ENCODE measurements at regions not wholly inside any gene's neighbourhood (a gene's known extent, or its start where the extent isn't known, plus 50 kb on each side); places are given as distances from the start of the nearest gene placed in this dataset.
A peak's percentile ranks its signal among the peaks of the same experiment; 100 is the strongest.

DNA sequence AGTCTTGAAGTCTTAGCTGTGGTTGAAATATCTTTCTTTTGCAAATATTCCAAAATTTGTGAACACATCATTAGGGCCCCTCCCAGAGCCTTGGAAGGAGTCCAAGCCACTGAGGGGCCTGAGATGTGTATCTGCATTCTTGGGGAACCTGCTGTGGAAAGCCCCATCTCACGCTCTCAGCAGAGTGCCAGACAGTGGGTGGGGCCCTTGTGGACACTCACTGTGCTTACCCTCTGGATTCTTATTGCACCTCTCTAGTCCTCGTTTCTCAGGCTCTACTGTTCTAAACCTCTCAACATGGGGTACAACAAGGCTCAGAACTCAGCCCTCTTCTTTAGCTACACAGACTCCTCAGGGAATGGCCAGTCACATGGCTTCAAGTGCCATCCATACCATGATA is 416.2 kb upstream of the CDH4 start:
- no peak for DNase-seq (ENCODE audit: insufficient read length, low spot score)
- TF ChIP-seq, protein P1, sequence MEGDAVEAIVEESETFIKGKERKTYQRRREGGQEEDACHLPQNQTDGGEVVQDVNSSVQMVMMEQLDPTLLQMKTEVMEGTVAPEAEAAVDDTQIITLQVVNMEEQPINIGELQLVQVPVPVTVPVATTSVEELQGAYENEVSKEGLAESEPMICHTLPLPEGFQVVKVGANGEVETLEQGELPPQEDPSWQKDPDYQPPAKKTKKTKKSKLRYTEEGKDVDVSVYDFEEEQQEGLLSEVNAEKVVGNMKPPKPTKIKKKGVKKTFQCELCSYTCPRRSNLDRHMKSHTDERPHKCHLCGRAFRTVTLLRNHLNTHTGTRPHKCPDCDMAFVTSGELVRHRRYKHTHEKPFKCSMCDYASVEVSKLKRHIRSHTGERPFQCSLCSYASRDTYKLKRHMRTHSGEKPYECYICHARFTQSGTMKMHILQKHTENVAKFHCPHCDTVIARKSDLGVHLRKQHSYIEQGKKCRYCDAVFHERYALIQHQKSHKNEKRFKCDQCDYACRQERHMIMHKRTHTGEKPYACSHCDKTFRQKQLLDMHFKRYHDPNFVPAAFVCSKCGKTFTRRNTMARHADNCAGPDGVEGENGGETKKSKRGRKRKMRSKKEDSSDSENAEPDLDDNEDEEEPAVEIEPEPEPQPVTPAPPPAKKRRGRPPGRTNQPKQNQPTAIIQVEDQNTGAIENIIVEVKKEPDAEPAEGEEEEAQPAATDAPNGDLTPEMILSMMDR (IDR thresholded peaks at IDR 0.05; ENCODE audit: insufficient read depth, missing control alignments) = no peak
- no peak for FAIRE-seq

DNA sequence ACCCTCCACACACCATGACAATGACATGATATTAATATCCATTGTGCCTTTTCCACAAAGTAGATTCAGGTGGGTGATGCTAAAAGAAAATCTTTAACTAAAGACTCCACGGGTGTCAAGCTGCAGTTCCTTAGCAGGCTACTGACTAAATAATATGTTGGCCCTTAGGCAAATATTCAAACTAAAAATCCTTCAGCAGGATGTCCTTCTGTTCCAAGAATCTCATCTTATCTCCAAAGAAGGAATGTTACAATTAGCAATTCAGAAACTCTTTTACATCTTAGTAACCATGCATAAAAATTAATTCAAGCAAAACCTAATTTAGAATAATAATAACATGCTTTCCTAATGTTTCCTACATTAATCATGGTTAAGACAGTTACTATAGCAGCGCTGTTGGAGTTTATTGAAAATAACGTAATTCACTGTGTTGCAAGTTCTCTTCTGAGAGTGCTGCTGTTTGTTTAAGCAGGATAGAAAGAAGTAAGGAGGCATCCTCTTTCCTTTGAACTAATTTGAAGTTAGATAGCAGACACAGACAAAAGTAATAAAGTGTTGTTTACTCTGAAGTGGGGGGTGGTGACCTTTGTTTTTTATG is 414.8 kb upstream of the CDH4 start:
- no peak for FAIRE-seq
- TF ChIP-seq, protein P1 (IDR thresholded peaks at IDR 0.05; ENCODE audit: insufficient read depth, missing control alignments) = no peak
- DNase-seq (ENCODE audit: insufficient read length, low spot score) = no peak

DNA sequence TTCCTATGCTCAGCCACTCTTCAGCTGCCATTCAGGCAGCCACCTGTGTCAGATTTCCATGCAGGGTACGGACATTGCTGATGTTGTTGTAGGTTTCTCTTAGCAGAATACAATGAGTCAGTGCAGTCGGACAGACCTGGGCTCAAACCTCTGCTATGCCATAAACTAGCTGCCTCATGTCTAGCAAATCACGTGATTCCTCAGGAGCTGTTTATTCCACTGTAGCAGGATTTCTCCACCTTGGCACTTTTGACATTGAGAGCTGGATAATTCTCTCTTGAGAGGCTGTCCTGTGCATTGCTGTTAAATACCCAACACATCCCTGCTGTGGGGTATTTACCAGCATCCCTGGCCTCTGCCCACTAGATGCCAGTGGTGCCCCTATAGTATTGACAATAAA is 413.8 kb upstream of the CDH4 start:
- TF ChIP-seq, protein P1 (IDR thresholded peaks at IDR 0.05; ENCODE audit: insufficient read depth, missing control alignments) = no peak
- FAIRE-seq (no peak), DNase-seq (ENCODE audit: insufficient read length, low spot score) (no peak)

DNA sequence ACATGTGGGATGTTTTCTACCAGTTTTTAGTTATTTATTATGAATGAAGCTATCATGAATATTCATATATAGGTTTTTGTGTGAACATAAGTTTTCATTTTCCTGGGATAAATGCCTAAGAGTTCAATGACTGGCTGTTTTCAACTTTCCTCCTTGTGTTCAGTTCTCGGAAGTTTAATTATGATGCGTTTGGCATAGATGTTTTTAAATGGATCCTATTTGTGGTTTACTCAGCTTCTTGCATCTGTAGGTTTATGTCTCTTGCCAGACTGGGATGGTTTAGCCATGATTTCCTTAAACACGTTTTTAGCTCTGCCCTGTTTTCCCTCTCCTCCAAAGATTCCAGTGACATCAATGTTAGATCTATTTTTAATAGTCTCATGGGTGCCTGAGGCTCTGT is 411.1 kb upstream of the CDH4 start:
- TF ChIP-seq, protein P1 (IDR thresholded peaks at IDR 0.05; ENCODE audit: insufficient read depth, missing control alignments) = no peak
- no peak for FAIRE-seq

DNA sequence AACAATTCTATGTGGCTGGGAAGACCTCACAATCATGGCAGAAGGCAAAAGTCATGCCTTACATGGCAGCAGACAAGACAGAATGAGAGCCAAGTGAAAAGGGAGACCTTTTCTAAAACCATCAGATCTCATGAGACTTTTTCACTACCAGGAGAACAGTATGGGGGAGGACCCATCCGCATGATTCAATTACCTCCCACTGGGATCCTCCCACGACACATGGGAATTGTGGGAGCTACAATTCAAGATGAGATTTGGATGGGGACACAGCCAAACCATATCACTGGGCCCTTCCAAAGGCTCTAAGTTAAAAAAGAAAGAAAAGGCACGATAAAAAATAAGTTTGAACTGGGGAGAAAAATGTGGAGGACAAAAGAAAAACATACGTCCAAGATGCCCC is 406.9 kb upstream of the CDH4 start:
- FAIRE-seq (no peak), DNase-seq (ENCODE audit: insufficient read length, low spot score) (no peak)
- TF ChIP-seq, protein P1 (IDR thresholded peaks at IDR 0.05; ENCODE audit: insufficient read depth, missing control alignments) = no peak

More for the DNA sequence above, 411.1 kb upstream of the CDH4 start:
- DNase-seq (ENCODE audit: insufficient read length, low spot score) = no peak

DNA sequence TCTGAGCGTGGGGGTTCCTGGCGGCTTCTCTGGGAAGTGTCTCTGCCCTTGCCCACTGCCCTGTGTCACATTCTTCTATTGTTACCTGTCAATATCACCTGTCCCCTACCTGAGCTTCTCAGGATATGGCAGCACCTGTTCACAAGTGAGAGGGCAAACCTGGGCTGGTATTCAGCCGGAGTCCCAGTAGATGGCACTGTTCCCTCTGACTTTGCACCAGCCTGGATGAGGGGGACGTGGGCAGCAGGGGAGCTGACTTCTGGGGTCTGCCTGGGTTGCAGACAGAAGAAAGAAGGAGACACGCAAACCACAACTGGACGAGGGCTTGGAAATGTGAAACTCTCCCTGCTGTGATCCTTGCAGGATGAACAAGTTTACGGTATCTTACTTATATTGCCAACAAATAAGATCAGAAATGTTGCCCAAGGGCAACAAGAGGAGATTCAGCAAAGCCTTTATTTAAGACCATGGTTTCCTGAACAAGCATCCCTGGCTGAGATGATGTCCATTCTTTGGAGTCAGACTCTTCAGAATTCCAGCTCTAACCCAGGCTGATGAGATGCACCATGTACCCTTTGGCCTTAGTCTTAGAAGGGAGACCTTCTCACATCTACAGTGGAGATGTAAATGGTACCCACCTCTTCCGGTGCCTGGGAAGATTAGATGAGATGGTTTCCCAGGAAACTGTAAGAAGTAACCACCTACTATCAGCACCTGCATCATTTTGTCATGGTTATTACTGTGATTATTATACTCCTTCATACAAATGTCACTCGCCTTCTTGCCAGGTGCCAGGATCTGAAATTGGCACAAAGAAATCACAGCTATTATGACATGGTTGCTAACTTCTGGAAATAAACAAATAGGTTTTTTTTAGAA is 400.0 kb upstream of the CDH4 start:
- FAIRE-seq = no peak
- TF ChIP-seq, protein P1 (IDR thresholded peaks at IDR 0.05; ENCODE audit: insufficient read depth, missing control alignments) = peak; percentile 78
- DNase-seq (ENCODE audit: insufficient read length, low spot score) = no peak

DNA sequence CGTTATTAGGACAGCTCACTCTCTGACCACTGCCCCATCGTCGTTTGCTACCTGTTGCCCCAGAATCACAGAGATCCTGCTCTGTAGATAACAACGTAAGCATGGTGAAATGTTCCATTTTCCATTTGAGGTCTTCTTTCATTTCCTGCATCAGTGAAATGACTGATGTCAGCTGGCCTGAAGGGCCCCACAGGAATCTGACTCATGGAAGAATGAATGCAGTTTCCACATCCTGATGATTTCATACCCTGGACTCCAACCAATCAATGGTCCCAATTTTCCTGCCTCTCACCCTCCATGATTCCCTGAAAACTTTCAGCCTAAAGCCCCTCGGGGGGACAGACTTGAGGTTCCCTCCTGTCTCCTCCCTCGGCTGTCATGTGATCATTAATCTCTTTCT is 394.4 kb upstream of the CDH4 start:
- TF ChIP-seq, protein P1 (IDR thresholded peaks at IDR 0.05; ENCODE audit: insufficient read depth, missing control alignments) = no peak
- DNase-seq (ENCODE audit: insufficient read length, low spot score) = no peak
- FAIRE-seq = no peak

All from D721Med (cell line).